K562 (cell line): ENCODE measurements at regions not wholly inside any gene's neighbourhood (a gene's known extent, or its start where the extent isn't known, plus 50 kb on each side); places are given as distances from the start of the nearest gene placed in this dataset.

ENCODE experiments used
- ATAC-seq: fragments of 200-7000 bp; cut with Tn5 transposase; 3 replicates; pipeline ENCODE4 v1.9.1; 2020; ENCODE audit warnings: moderate library complexity
- BruUV-seq: library from RNA; stranded (reverse); fragments of 400-500 nt; replicated peaks from 2 replicates; lab custom pipeline; 2021; lab: Mats Ljungman, UMichigan
- CTCF ChIA-PET: fragments of 300-600 bp; formaldehyde crosslinking; extraction: SDS; loops from one replicate; lab custom pipeline; 2021; ENCODE audit warnings: low intra/inter-chr PET ratio; lab: Yijun Ruan, JAX
- POLR2A ChIA-PET: fragments of 300-600, 350-650 bp; sonication (Branson Sonifier 250); formaldehyde crosslinking; extraction: SDS; loops from one replicate; lab custom pipeline; 2021; ENCODE audit warnings: antibody characterized with exemption, inconsistent platforms; lab: Yijun Ruan, JAX
- DNase-seq, 4 experiments: peaks; one replicate each; pipeline versions ENCODE4 v3.0.0 to v3.0.0-alpha.2; 2011 to 2018; ENCODE audit warnings: low spot score in 3 of 4, mixed read lengths in 3 of 4; ENCODE audit errors: extremely low read depth in 1 of 4
- FAIRE-seq: peaks from 2 replicates; lab custom pipeline; 2011; peaks lifted over from hg19 to GRCh38; lab: Jason Lieb, UNC
- H2AFZ ChIP-seq: 2 replicates; pipeline ENCODE4 v1.6.0; 2011; ENCODE audit warnings: low read depth, low read length, control low read depth, inconsistent platforms
- H3K27ac ChIP-seq: fragments of 200-600 bp; 3 replicates; pipeline ENCODE4 v1.8.0; 2011; ENCODE audit warnings: low read depth, mild to moderate bottlenecking, control low read depth, inconsistent platforms, low read length, moderate library complexity, mixed read lengths; ENCODE audit errors: extremely low read depth
- H3K27me3 ChIP-seq, 2 experiments: fragments of 300-600 bp in 1 of 2; 2 replicates in 1 of 2; 3 replicates in 1 of 2; pipeline versions ENCODE4 v1.6.0 to v1.8.0; 2011; ENCODE audit warnings: inconsistent platforms in 2 of 2, low read length in 2 of 2, mild to moderate bottlenecking in 1 of 2, mixed read lengths in 1 of 2, moderate library complexity in 1 of 2; ENCODE audit not compliant: control insufficient read depth in 2 of 2, insufficient read depth in 2 of 2
- H3K36me3 ChIP-seq: fragments of 300-600 bp; 3 replicates; pipeline ENCODE4 v1.8.0; 2011; ENCODE audit warnings: mild to moderate bottlenecking, low read length, inconsistent platforms; ENCODE audit not compliant: control insufficient read depth, insufficient read depth
- H3K4me1 ChIP-seq, 2 experiments: fragments of 200-600 bp in 1 of 2; replicated peaks in 1 of 2; 2 replicates in 1 of 2; 3 replicates in 1 of 2; pipeline versions ENCODE4 v1.5.1 to v1.8.0; 2011; ENCODE audit warnings: inconsistent platforms in 2 of 2, low read length in 2 of 2, mild to moderate bottlenecking in 1 of 2, mixed read lengths in 1 of 2, moderate library complexity in 1 of 2; ENCODE audit not compliant: control insufficient read depth in 2 of 2, insufficient read depth in 2 of 2
- H3K4me2 ChIP-seq: 2 replicates; pipeline ENCODE4 v1.6.1; 2011; ENCODE audit warnings: low read length, control low read depth, inconsistent platforms, mixed read lengths; ENCODE audit not compliant: insufficient read depth
- H3K4me3 ChIP-seq: fragments of 200-600 bp; sonication (generic), shearing (Covaris generic); 2 replicates; pipeline ENCODE4 v1.5.1; 2016; ENCODE audit warnings: control low read depth, inconsistent platforms
- H3K79me2 ChIP-seq: fragments of 200-600 bp; 3 replicates; pipeline ENCODE4 v1.8.0; 2011; ENCODE audit warnings: low read length, inconsistent platforms; ENCODE audit not compliant: control insufficient read depth, insufficient read depth
- H3K9ac ChIP-seq, 2 experiments: 2 replicates each; pipeline versions ENCODE4 v1.6.0 to v1.6.1; 2011; ENCODE audit warnings: low read depth in 2 of 2, low read length in 2 of 2, control low read depth in 1 of 2, inconsistent platforms in 1 of 2, mild to moderate bottlenecking in 1 of 2, mixed read lengths in 1 of 2; ENCODE audit not compliant: insufficient read depth in 1 of 2
- H3K9me1 ChIP-seq: one replicate; pipeline ENCODE4 v1.6.0; 2011; ENCODE audit warnings: inconsistent platforms, mild to moderate bottlenecking, low read length, moderate library complexity; ENCODE audit not compliant: control insufficient read depth, insufficient read depth
- H3K9me3 ChIP-seq: replicated peaks from 2 replicates; pipeline ENCODE4 v1.5.1; 2011; ENCODE audit warnings: low read depth, low read length, inconsistent platforms; ENCODE audit not compliant: control insufficient read depth, insufficient read depth
- H4K20me1 ChIP-seq: replicated peaks from 2 replicates; pipeline ENCODE4 v1.6.1; 2011; ENCODE audit warnings: low read length, inconsistent platforms, mixed read lengths; ENCODE audit not compliant: control insufficient read depth, insufficient read depth
- ESRRB ChIP-seq: fragments of 250-450 bp; sonication (Bioruptor Pico); IDR thresholded peaks from 2 replicates; pipeline ENCODE4 v1.5.0; 2020; ENCODE audit warnings: mild to moderate bottlenecking, moderate library complexity, borderline replicate concordance
- FOXP1 ChIP-seq: sonication (generic); formaldehyde crosslinking; IDR thresholded peaks from 2 replicates; pipeline ENCODE4 v1.8.0; 2022; ENCODE audit warnings: mild to moderate bottlenecking, missing genetic modification reagents
- MTA2 ChIP-seq: fragments of 450-650 bp; IDR thresholded peaks from 2 replicates; pipeline ENCODE4 v1.6.1; 2016; ENCODE audit warnings: low read depth
- NFE2 ChIP-seq: IDR thresholded peaks from 2 replicates; pipeline ENCODE4 v1.6.1; 2014; ENCODE audit warnings: antibody characterized with exemption, low read depth
- PCBP2 ChIP-seq: fragments of 200-400 bp; formaldehyde crosslinking; IDR thresholded peaks from 2 replicates; pipeline ENCODE4 v1.6.1; 2018; ENCODE audit warnings: low read length, low read depth, mild to moderate bottlenecking, moderate library complexity; ENCODE audit not compliant: poor library complexity, severe bottlenecking
- ZNF143 ChIP-seq: sonication (generic); formaldehyde crosslinking; IDR thresholded peaks from 2 replicates; pipeline ENCODE4 v1.9.0; 2022; ENCODE audit warnings: mild to moderate bottlenecking, missing genetic modification reagents
- WGBS: fragments of 100-300 bp; shearing (Covaris generic); methylation state at CpG from one replicate; pipeline ENCODE4 v1.1.6; 2016; ENCODE audit warnings: low coverage, mixed read lengths; ENCODE audit not compliant: insufficient coverage; ENCODE audit errors: missing lambda C conversion rate; 5-methylcytosine and 5-hydroxymethylcytosine counted together
- in situ Hi-C: fragments of 300-500 bp; cut with MboI; formaldehyde crosslinking; loops from 4 replicates; pipeline ENCODE4 v1.15.0; 2018; ENCODE audit warnings: inconsistent platforms, mixed read lengths
- intact Hi-C: fragments of 100-400 bp; cut with micrococcal nuclease; formaldehyde crosslinking; loops from 2 replicates; pipeline ENCODE4 v1.14.2; 2022
- TF ChIP-seq, protein P1 (sequence below): sonication (generic); formaldehyde crosslinking; IDR thresholded peaks from 2 replicates; pipeline ENCODE4 v1.8.0; 2022; ENCODE audit warnings: missing genetic modification reagents, mild to moderate bottlenecking, moderate library complexity, borderline replicate concordance

DNA sequence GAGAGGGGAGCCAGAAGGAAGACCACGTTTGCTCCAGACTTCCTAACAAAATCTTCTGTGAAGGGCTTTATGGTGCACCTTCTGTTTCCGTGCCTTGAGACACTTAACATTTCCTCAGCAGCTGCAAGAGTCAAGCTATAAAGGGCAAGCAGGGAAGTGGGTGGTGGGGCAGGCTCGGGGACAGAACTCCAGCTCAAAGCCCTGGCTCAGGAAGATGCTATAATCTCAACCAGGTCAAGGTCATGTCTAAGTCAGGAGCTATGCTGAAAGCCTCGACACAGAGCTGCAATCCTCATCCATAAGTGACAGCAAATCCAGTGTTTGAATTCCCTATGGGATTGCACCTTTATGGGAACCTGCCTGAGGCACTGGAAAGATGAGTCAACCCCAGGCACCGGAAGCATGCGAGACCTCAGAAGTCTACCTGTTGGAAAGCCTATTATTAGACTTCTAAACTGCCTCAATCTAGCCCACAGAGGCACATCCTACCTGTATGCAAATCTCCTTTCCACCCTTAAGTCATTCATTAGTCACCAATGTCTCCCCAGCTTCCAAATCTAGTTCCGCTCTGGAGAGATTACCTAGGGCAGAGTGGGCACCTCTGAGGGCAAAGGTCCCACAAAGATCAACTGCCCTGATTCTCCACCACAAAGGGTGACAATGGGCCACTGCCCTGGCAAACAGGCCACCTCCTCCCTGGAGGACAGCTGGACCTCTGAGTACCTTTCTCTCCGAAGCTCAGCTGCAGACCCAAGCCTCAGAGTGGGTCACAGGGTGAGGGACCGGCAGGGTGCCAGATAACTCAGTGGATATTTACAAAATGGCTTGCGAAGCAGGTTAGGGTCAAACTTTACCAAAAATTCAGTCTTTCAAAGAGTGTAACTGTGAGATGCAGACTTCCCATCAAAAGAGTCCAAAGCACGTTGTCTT lies 287.0 kb downstream of the CDC5L start:
- H4K20me1 ChIP-seq, result no peaks in the 10 kb centered on the region
- 1% methylated on average over 11 of the region's 11 CpGs for WGBS
- H3K9me3 ChIP-seq, result no peaks in the 10 kb centered on the region
- no peaks in the 10 kb centered on the region for H3K36me3 ChIP-seq
- intact Hi-C loops, result no loop called here
- CTCF ChIA-PET, result no interaction called here
- FAIRE-seq, result no peak
- H3K9ac ChIP-seq, result no peak overlapping the region
- H3K27ac ChIP-seq, result no peak overlapping the region
- H3K27me3 ChIP-seq, result peaks cover 2 to 41% of the 10 kb centered on the region in 2 experiments; a peak in 3 of 5 replicates
- no peak for ATAC-seq
- in situ Hi-C loops, result no loop called here
- H3K4me2 ChIP-seq, result no peak overlapping the region
- H3K9me1 ChIP-seq, result no peaks in the 10 kb centered on the region
- no peak for DNase-seq
- no peak overlapping the region for H3K4me3 ChIP-seq
- no peaks in the 10 kb centered on the region for H3K79me2 ChIP-seq
- H3K4me1 ChIP-seq, result no peaks in the 10 kb centered on the region
- no TSS peak for BruUV-seq
- TF ChIP-seq, protein P1, sequence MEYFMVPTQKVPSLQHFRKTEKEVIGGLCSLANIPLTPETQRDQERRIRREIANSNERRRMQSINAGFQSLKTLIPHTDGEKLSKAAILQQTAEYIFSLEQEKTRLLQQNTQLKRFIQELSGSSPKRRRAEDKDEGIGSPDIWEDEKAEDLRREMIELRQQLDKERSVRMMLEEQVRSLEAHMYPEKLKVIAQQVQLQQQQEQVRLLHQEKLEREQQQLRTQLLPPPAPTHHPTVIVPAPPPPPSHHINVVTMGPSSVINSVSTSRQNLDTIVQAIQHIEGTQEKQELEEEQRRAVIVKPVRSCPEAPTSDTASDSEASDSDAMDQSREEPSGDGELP (CRISPR knock-in tag), result no peak
- TF ChIP-seq FOXP1 (CRISPR knock-in tag), result no peak
- TF ChIP-seq MTA2, result no peak
- TF ChIP-seq ESRRB (CRISPR knock-in tag), result no peak
- no peak for TF ChIP-seq ZNF143 (CRISPR knock-in tag)
- no peak for TF ChIP-seq NFE2
- no peak for TF ChIP-seq PCBP2
- TF ChIP-seq, all 486 proteins: peak for 0
- H2AFZ ChIP-seq, result no peak overlapping the region
- POLR2A ChIA-PET, result interaction anchor here (0.6 kb wide), 1 partner anchor 742 kb away, joined by 3 read pairs; no protein-coding TSS in a partner anchor
